SKM-1 (cell line): ENCODE measurements at regions not wholly inside any gene's neighbourhood (a gene's known extent, or its start where the extent isn't known, plus 50 kb on each side); places are given as distances from the start of the nearest gene placed in this dataset.
"Not testable (repeated sequence)": the region's sequence is repeated elsewhere in the genome, so short reads cannot be mapped to it uniquely, and the experiment has no call there.

Experiments
- DNase-seq: peaks from one replicate; lab custom pipeline; 2025; ENCODE audit not compliant: unreplicated experiment; lab: John Stamatoyannopoulos, UW

DNA sequence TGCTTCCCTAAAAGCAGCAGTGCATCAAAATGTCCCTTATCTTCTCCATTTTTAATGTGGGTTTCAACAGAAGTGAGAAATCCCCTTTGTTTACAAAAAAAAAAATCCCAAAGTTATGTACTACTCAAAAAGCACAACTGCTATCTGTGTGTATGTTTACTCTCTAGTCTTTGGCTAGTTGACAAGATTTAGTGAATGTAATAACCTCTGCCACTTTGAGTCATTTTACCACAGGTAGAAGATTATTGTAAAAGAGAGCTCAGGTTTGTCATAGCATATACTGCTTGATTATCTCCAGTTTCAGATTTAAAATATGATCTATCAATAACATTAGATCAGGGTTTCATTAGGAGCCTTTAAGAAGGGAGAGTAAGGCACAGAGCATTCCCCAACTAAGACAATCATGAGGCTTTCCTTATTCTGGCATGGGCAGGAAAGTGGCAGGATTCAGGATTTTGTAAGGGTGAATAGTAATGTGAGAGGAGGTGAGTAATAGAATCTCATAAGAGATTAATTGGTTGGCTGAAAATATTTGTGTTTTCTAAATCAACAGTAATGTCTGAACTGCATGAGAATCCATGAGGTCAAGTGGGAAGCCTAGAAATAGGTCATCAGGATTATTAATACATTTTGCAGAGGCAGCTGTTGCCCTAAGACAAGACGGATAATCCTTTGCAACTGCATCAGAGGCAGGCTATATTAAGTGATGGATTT, 1780.3 kb upstream of the LRRTM1 start:
- DNase-seq = no peak

DNA sequence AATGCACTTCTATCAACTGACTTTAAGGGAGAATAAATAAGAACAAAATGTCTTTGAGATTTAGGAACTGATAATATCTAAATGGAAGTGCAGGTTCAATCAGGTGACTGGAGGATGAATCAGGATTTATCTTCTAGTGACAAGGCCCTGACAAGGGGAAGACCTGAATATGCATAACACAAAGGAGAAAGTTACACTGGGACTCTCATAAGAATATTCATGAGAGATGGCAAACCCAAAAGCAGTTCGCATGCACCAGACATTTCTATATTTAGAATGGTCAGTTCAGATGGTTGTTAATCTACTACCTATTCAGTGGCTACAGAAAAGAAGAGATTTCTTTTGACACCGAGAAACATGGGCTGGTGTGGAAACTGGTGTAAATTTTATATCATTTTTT, 1771.3 kb upstream of the LRRTM1 start:
- no peak for DNase-seq

DNA sequence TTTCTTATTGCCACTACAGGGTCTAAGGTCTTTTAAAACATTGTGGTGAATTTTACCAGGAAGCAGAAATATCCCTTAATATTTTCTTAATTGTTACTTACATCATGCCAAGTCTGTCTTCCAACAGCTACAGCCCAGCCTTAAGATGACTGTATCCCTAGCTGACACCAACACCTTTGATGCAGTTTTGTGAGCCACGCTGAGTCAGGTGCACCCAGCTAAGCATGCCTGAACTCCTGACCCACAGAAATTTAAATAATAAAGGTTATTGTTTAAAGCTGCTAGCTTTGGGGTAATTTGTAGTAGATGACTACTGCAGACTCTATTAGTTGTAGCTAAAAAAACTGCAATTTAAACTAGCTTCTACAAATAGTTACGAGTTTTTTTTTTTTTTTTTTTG, 1757.9 kb upstream of the LRRTM1 start:
- no peak for DNase-seq

DNA sequence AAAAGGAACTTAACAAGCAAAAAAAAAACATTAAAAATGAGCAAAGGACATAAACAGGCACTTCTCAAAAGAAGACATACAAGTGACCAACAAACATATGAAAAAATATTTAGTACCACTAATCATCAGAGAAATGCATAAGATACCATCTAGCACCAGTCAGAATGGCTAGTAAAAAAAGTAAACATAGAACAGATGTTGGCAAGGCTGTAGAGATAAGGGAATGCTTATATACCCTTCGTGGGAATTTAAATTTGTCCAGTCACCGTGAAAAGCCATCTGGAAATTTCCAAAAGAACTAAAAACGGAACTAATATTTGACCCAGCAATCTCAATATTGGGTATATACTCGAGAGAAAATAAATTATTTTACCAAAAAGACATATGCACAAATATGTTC, 1751.3 kb upstream of the LRRTM1 start:
- DNase-seq = no peak

DNA sequence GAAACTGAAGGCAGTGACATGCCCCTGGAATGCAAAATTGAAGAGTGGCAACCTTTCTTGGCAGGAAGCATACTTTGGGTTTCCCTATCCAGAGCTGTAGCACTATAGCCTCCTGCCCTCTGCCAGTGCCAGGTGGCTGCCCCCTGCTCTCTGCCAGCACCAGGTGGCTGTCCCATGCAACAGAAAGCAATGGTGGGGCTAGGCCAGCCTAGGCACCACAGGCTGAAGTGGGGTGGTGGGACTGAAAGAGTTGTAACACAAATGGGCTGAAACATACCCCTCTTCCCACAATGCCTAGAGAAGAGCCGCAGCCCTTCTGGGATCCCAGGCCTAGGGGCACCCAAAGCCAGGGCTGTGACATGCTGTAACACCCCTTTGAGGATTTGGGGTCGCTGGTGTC, 1739.3 kb upstream of the LRRTM1 start:
- DNase-seq = no peak

DNA sequence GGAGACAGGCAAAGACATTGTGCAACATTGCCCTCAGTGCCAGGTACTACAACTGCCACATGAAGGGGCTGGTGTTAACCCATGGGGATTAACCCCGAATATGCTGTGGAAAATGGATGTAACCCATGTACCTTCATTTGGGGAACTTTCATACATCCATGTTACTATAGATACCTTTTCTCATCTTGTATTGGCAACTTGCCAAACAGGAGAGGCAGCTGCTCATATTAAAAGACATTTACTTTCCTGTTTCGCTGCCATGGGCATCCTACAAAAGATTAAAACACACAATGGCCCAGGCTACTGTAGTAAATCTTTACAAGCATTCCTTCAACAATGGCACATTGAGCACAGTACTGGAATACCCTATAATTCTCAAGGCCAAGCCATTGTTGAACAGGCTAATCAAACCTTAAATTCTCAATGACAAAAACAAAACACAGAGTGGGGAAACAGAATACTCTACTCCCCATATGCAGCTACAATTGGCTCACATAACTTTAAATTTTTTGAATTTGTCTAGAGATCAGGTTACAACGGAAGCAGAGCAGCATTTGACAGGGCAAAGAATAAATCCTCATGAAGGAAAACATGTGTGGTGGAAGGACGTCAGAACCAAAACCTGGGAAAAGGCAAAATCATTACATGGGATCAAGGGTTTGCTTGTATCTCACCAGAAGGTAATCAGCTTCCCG, 1723.5 kb upstream of the LRRTM1 start:
- DNase-seq = no peak

DNA sequence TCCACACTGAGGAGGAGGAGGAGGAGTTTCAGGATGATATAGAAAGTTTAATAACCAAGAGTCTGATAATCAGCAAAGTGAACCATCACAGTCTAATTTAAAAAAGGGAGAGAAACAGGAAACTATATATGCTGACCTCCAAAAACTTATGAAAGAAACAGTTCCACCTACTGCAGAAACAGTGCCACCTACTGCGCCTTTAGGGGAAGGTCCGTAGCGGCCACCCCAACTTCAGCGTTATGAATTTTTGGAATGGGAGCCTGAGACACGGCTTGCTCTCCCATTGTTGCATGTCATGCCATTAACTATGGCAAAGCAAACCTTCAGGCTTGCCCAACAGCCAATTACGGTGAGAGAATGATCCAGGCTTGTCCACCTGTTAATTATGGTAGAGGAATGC, 1719.2 kb upstream of the LRRTM1 start:
- DNase-seq = no peak

DNA sequence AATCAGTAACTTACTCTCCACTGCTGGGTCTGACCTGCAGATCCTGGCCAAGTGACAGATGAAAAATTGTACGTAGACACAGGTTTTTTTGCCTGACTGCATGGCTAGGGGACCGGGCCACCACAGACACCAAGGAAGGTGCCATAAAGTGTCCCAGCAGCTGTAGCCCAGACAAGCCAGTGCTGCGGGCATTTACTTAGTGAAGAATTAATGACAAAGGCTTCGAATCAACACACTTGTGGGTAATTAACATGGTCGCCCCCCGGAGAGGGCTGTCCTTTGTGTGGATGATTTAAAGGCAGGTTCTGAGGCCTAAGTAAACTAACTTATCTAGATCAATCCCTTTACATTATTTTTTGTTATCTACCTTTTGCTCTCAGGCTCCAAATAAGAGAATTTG, 1709.1 kb upstream of the LRRTM1 start:
- no peak for DNase-seq

DNA sequence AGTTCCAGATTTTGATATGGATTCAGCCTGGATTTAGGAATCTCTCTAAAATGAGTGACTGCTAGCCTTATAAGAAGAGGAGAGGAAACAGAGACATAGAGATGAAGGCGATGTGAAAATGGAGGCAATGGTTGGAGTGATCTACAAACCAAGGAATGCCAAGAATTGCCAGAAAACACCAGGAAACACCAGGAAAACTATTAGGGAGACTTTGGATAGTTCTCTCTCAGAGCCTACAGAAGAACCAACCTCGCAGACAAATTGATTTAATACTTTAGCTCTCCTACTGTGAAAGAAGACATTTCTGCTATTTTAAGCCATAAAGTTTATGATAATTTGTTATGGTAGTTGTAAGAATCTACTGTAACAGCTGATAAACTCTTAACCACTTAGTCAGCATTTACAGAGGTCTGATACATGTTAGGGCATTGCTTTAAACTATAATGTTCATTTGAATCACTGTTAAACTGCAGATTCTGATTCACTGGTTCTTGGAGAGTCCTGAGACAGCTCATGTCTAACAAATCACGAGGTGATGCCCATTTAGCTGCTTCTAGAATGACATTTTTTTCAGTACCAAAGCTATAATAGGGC, 1702.6 kb upstream of the LRRTM1 start:
- no peak for DNase-seq

DNA sequence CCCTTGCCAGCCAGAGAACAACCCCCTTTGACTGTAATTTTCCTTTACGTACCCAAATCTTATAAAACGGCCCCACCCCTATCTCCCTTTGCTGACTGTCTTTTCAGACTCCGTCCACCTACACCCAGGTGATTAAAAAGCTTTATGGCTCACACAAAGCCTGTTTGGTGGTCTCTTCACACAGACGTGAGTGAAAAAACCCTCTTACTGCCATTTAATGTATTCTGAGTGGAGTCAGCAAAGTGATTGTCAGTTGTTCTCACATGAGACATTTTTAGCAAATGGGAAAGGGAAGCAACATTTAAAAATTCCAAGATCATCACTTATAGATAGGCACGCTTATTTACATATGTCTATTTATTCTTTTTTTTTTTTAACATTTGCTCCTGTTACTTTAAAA, 1701.3 kb upstream of the LRRTM1 start:
- DNase-seq = not testable (repeated sequence)

DNA sequence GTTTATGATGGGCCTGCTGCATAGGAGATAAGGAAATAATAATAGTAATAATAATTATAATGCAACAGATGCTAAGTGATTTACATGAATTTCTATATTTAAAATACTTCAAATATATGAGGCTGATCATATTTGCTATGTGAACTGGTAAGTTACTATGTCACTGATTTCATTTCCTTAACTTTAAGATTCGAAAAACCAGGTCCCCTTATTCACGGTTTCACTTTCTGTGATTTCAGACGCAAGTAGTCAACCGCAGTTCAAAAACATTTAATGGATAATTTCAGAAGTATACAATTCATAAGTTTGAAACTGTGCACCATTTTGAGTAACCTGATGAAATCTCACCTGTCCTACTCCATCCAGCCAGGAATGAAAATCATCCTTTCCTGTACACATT, 1697.1 kb upstream of the LRRTM1 start:
- no peak for DNase-seq

DNA sequence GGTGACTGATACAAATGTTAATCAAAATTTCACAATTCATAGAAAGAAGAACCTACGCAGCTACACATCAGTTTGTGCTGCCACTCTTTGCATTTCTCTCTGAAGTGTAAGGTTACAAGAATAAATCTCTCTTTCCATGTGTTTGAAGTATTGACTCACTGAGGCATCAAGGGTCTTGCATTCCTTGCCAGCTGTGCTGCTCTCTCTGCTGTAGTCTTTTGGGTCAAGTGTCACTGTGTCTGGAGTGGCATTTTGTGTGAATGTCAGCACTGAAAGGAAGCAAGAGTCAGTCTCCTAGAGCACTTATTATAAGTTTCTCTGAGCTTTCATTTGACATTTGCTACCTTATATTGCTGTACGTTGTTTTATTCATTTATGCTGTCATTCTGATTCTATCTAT, 1696.1 kb upstream of the LRRTM1 start:
- DNase-seq = no peak

DNA sequence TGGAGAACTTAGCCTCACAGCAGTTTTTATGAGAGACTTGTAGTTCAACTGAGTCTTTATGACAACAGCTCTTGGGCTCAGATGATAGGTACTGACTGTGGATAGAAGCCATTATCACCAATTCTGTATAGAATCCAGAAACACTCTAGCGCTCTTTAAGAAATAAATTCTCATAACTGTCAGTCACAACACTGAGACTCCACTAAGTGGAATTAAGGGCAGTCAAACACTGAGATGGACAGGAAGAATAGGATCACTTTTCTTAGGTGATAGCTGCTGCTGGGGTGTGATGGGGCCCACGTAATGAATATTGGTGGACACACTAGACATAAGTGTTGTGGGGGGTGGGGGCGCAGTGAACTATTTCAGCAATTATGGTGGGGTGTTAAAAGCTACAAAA, 1691.8 kb upstream of the LRRTM1 start:
- DNase-seq = no peak

DNA sequence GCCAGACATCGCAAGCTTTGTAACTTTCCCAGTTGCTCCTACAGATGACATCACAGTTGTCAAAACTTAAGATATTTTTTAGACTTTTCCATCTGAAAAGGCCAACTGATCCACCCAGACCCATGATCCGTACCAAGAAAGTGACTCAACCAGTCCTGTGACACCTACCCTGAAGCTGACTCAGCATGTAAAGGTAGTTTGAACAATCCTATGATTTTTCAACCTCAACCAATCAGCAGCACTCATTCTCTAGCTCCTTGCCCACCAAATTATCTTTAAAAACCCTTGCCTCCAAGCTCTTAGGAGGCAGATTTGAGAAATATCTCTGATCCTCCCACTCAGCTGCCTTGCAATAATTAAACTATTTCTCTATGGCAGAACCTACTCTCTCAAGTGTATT, 1686.7 kb upstream of the LRRTM1 start:
- no peak for DNase-seq

DNA sequence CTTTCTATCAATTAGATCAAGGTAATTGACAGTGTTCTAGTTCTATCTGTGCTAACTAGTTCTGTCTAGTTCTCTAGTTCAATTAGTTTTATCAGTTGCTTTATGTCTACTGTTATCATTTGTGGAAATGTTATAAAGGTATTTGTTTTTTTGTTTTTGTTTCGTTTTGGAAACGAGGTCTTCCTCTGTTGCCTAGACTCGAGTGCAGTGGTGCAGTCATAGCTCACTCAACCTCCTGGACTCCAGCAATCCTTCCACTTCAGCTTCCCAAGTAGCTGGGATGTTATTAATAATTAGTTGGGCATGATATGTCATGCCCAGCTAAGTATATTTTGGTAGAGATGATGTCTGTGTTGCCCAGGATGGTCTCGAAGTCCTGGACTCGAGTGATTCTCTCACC, 1682.8 kb upstream of the LRRTM1 start:
- no peak for DNase-seq

DNA sequence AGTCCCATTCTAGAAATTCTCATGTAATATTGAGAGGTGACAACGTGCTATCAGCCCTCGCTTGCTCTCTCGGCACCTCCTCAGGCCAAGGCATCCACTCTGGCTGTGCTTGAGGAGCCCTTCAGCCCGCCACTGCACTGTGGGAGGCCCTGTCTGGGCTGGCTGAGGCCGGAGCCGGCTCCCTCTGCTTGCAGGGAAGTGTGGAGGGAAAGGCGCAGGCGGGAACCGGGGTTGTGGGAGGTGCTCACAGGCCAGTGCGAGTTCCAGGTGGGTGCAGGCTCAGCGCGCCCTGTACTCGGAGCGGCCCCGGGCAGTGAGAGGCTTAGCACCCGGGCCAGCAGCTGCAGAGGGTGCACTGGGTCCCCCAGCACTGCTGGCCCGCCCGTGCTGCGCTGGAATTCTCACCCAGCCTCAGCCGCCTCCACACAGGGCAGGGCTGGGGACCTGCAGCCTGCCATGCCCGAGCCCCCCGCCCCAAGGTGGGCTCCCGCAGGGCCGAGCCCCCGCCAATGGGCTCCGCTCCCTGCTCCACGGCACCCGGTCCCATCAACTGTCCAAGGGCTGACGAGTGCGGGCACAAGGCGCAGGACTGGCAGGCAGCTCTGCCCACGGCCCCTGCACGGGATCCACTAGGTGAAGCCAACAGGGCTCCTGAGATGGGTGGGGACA, 1680.6 kb upstream of the LRRTM1 start:
- no peak for DNase-seq

DNA sequence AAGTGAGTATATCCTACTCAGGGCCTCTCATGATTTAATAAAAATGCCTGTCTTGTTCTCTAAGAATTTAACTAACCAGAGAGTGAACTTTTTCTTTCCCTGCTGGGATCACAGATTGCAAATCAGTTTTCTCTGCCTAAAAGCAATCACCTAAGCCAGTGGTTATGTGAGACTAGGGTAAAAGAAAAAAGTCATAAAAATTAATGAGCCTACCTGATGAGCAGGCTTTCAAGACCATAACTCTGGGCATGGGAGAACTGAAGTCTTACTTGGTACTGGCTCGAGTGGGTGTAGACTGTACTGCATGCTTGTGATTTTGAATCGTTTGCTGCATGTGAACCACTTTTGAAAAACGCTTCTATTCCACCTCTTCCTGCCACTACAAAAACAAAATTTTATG, 1677.0 kb upstream of the LRRTM1 start:
- no peak for DNase-seq

DNA sequence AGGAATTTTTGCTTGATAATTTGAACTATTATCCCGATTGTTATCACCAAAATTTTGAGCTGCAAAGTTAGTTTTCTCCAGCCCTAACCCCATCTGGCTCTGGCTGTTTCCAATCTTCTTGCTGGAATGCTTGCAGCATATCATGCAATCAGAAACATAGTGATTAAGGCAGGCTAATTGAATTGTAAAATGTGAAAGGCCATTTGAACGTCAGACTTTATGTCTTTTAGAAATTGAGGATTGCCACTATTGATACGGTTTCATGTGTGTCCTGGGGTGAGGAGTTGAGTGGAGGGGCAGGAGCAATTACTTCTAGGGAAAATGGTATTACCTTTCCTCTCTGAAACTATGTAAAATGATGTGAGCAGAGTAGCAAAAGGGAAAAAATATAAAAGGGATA, 1674.5 kb upstream of the LRRTM1 start:
- no peak for DNase-seq

DNA sequence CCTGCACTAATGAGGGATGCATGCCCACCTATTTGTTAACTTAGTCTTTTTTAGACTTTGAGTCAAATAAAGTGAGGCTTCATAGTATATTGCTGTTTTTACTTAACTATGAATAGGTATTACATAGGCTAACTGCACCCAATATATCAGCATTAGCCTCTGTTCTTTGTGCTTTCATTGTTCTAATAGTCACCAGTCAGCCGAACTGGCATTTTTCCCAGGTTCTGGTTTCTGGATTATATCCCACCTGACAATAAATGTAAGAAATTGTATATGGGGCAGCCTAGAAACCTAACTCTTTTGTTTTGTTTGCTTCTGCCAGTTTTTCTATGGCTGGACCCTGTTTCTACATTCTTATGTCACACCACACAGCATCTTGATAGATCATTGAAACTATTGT, 1672.4 kb upstream of the LRRTM1 start:
- no peak for DNase-seq

DNA sequence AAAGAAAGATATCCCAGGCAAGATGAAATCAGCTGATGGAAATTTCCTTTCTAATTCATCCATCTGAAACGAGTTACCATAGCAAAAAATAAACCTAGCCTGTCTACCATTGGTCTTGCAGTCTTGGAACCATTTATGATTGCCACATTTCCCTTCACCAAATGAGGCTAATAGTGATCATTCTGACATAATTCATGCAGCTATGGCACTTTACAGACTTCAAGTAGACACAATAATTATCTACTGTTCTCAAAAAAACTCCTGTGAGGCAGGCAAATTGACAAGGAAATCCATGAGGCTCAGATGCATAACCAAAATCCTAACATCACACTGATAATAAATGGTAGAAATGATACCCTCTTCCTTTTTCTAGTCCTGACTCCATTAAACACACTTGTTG, 1669.7 kb upstream of the LRRTM1 start:
- no peak for DNase-seq

DNA sequence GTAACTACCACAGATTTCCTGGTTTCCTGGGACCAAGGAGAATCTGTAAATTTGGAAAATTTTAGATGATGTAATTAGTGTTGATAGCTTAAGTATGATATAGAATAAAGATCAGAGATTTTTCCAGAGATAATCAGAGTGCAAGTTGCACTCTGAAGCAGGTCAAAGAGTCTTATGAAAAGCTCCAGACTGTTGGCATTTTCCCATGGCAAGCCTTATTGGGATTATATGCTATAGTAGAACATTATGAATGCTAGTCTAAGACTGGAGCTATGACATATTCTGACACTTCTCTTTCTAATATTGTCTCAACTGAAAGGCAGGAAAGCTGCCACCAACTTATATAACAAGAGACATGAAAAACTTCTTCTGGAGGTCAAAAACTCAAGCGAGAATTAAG, 1638.3 kb upstream of the LRRTM1 start:
- no peak for DNase-seq

DNA sequence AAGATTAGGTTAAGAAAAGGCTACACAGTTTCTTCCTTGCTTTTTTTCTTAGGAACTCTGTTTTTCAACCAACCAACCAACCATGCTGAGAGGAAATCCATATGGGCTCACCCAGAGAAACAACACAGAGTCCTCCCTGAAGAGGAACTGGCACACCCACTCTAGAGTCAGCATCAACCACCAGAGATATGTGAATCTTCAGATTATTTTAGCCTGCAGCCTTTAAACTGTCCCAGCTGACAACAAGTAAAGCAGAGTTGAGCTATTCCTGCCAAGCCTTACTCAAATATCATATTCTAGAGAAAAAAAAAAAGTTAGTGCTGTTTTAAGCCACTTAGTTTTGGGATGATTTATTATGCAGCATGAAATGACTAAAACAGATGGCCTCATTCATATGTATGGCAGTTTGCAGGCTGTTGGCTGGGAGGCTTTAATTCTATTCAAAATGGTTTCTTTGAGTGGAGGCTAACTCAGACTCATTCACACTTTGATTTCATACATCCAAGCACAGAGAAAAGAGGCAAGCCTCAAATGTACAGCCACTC, 1637.7 kb upstream of the LRRTM1 start:
- DNase-seq = no peak
